D341Med (cell line): ENCODE measurements at regions not wholly inside any gene's neighbourhood (a gene's known extent, or its start where the extent isn't known, plus 50 kb on each side); places are given as distances from the start of the nearest gene placed in this dataset.
"Not testable (repeated sequence)": the region's sequence is repeated elsewhere in the genome, so short reads cannot be mapped to it uniquely, and the experiment has no call there.

Experiments
- DNase-seq: peaks from one replicate; pipeline ENCODE4 v3.0.0; 2012; ENCODE audit warnings: low spot score

- no peak for DNase-seq
Measured at GRCh38 chr4:78691971-78692821, 84.0 kb upstream of the BMP2K start.

DNA sequence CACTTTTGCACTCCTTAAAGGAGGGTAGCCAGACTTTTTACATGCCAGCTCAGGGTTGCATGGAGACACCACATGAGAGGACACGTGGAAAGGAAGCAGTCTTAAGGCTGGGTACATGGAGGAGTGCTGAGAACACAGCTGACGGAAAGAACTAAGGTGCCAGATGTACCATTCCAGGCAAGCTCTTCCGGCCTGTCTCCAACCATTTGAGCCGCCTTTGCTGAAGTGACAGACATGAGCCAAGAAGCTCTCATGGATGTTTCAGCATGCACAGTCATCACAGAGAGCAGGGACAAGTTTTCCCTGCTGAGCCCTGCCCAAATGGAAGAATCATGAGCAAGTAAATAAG, 83.4 kb upstream of the BMP2K start:
- no peak for DNase-seq

GRCh38 chr4:78693777-78694456, 82.2 kb upstream of the BMP2K start:
- no peak for DNase-seq

GRCh38 chr4:78694457-78694787, 81.7 kb upstream of the BMP2K start:
- no peak for DNase-seq

DNA sequence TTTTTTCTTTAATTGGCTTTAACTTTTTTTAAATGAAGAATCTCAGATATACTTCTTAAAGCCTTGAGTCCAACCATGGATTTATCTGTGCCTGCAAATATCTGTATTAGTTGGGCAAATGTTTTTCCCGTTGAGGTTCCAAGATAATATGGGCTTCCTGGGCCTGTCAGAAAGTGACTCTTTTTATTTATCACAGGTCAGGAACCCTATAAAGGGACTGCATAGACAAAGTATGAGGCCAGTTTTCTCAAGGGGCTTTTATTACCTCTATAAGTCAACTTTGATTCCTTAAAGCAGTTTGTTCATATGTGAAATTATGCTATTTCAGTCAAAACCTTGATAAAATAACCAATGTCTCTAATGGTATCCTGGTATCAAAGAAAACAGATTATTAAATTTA, 80.2 kb upstream of the BMP2K start:
- no peak for DNase-seq

- DNase-seq: no peak
Measured at GRCh38 chr4:78703079-78703478, 73.1 kb upstream of the BMP2K start.

- DNase-seq: no peak
Measured at GRCh38 chr4:78704317-78704716, 71.8 kb upstream of the BMP2K start.

DNA sequence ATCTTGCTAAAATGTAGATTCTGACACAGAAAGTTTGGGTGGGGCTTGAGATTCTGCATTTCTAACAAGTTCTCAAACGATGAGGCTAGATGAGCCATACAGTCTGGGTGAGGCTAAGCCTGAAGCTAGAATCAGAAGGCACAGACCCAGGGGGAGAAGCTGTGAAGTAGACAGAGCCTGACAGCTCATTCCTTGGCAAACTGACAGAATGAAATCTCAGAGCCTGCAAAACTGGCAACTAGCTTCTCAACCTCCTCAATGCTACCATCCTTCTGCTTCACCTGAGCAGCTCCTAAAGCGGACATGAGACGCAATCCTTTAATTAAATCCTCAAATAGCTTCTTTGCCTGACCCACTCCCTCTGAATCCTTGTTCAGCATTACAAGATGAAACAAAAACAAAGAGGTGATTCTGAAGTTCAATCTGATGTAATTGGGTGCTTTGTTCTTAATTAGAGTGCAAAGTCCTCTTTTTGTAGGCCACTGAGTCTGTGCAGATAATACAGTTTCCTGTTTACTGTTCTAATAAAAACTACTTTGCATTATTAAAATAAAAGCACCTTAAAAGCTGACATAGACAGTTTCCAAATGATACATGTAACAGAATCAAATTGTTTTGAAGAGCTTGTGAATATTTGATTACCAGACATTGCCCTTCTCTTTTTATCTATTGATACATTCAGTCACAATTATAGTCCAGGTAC, 71.0 kb upstream of the BMP2K start:
- DNase-seq: no peak

- no peak for DNase-seq
Measured at GRCh38 chr4:78706302-78706701, 69.8 kb upstream of the BMP2K start.

- DNase-seq: no peak
Measured at GRCh38 chr4:78707268-78707667, 68.9 kb upstream of the BMP2K start.

DNA sequence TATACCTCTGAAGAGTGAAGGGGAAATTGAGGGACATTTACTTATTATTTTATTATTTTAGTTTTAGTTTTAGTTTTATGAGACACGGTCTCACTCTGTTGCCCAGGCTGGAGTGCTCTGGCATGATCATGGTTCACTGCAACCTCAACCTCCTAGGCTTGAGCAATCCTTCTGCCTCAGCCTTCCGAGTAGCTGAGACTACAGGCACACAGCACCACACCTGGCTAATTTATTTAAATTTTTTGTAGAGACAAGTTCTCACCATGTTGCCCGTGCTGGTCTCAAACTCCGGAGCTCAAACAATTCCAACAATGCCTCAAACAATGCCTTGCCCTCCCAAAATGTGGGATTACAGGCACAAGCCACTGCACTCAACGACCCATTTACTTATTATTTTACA, 68.4 kb upstream of the BMP2K start:
- no peak for DNase-seq

DNA sequence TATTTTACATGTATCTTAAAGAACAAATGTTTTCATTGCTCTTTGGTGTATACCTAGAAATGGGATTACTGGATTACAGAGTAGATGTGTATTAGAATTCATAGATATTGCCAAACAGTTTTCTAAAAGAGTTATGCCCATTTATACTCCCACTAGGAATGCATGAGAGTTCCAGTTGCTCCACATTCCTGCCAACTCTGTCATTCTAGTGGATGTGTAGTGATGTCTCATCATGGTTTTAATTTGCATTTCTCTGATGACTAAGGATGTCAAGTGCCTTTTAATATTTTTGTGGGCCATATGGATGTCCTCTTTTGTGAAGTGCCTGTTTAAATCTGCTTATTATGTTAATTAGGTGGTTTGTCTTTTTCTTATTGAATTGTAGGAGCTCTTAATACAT, 65.6 kb upstream of the BMP2K start:
- no peak for DNase-seq

GRCh38 chr4:78711676-78712075, 64.5 kb upstream of the BMP2K start:
- DNase-seq: no peak

- DNase-seq: not testable (repeated sequence)
Measured at GRCh38 chr4:78714598-78714997, 61.6 kb upstream of the BMP2K start.

DNA sequence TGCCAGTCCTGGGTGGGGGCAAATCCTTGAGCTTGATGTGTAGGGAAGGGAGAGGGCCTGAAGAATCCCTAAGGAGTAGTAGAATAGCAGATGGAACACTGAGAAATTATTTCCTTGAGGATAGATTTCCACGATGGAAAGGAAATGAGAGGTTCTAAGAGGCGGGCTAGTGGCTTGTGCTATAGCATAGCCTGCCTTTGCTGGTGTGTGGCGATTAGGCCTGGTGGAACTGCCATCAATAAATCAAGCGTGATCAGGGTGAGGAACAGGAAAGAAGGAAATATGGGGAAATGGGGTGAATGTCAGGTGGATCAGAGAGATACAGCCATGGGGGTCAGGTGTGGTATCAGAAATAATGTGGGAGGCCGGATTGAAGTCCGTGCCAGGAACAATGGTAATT, 60.8 kb upstream of the BMP2K start:
- not testable (repeated sequence) for DNase-seq

DNA sequence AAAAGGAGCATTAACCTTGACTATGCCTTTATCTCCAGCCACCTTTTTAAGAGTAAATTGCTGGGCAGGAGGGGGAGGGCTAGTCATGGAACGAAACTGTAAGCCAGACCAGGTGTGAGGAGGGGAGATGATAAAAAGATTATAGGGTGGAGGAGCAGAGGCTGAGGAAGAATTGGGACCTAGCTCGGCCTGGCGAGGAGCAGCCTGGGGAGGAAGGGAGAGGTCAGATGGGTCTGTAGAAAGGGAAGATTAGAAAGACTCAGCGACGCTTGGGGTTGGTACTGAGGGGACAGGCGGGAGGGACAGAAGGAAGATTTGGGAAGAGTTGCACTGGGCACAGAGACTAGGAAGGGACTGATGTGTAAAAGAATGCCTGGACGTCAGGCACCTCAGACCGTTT, 58.4 kb upstream of the BMP2K start:
- not testable (repeated sequence) for DNase-seq

DNA sequence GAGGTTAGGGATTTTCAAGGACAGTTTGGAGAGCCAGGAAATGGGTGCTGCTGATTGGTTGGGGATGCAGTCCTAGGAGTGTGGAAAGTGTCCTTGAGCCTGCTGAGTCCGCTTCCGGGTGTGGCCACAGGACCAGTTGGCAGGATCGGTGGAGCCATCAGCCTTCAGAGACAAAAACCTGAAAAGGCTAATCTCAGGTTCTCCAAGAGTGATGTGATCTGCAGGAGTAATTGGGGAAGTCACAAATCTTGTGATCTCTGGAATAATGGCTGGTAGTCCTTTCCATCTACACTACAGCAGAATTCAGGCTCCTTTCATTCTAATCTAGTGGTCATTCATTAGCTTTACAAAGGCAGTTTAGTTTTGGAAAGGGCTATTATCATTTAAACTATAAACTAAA, 55.9 kb upstream of the BMP2K start:
- no peak for DNase-seq

- DNase-seq: no peak
Measured at GRCh38 chr4:78720994-78721677, 55.0 kb upstream of the BMP2K start.

- DNase-seq: no peak
Measured at GRCh38 chr4:78721747-78722146, 54.4 kb upstream of the BMP2K start.

DNA sequence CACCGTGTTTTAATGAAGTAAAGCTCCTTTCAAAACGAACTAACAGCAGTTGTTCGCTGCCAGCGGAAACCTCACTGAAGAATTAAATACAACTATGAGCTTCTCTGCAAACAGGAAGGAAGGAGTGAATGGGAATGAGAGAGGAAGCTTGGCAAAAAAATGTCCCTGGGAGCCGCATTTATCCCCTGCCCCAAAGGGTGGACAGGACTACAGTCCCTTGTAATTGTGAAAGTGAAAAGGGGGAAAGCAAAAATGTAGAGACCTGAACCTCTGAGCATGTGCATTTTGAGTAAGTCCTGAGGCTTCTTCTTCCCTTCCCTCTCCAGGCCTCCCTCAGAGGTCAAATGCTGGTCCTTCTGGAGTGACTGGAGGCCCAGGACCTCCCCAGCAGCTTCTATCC, 53.8 kb upstream of the BMP2K start:
- no peak for DNase-seq

- no peak for DNase-seq
Measured at GRCh38 chr4:78722878-78723277, 53.3 kb upstream of the BMP2K start.
